Heart left ventricle (tissue), 13 donors: ENCODE measurements at regions not wholly inside any gene's neighbourhood (a gene's known extent, or its start where the extent isn't known, plus 50 kb on each side); places are given as distances from the start of the nearest gene placed in this dataset.

Experiments
- POLR2A ChIP-seq, 2 donors: fragments of 450-650 bp; IDR thresholded peaks; one replicate each; pipeline ENCODE4 v1.6.1; 2017; ENCODE audit warnings: antibody characterized with exemption in 2 of 2, mild to moderate bottlenecking in 2 of 2, moderate library complexity in 2 of 2
- TF ChIP-seq, protein P1 (sequence below), 12 donors: fragments of 200-600 bp; sonication (generic) in 4 of 12; IDR thresholded peaks; one replicate each; pipeline versions ENCODE4 v1.5.0 to v1.8.0; 2018 to 2022; ENCODE audit warnings: antibody characterized with exemption in 12 of 12, mild to moderate bottlenecking in 5 of 12
- donor health status: ischemic (EF 13 %, LVEDD 7.1; RV severe dilation, severe dysfunction).
- donor health status: DM: no; HTN: yes; CAD: no.
- donor health status: DM: no; HTN: no; CAD: no.
- donor health status: ischemic (EF 25% LVEDD 6.9; RV normal size, moderate dysfunction).
- donor health status: ischemic (EF 25% LVEDD 5.7; RV mildly dilated, moderate dysfunction).
- donor health status: ischemic (EF 35%, LVEDD 5.7; RV mildly dilated, moderate dysfunction).
- donor health status: nonischemic (EF 11% LVEDD 7.7; RV severe dilation, severe dysfunction).
- donor health status: DM: yes; HTN: yes; CAD: no.
- donor health status: PGD.
- donor health status: ischemic (EF 29% LVEDD 5.4; RV normal size, mild dysfunction).
- donor health status: nonischemic (EF 23%, LVEDD 6.1; RV moderate dilation, normal function).

DNA sequence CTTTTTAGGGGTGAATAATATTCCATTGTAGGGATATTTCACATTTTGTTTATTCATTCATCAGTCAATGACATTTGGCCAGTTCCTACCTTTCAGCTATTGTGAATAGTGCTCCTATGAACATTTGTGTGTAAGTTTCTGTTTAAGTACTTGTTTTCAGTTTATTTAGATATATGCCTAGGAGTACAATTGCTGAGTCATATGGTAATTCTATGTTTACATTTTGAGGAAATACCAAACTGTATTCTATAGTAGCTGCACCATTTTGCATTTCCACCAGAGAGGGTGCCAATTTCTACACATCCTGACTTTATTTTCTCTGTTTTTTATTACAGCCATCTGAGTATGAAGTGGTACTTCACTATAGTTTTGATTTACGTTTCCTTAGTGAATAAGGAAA lies 54.4 kb upstream of the ZNF236 start:
- TF ChIP-seq, protein P1, sequence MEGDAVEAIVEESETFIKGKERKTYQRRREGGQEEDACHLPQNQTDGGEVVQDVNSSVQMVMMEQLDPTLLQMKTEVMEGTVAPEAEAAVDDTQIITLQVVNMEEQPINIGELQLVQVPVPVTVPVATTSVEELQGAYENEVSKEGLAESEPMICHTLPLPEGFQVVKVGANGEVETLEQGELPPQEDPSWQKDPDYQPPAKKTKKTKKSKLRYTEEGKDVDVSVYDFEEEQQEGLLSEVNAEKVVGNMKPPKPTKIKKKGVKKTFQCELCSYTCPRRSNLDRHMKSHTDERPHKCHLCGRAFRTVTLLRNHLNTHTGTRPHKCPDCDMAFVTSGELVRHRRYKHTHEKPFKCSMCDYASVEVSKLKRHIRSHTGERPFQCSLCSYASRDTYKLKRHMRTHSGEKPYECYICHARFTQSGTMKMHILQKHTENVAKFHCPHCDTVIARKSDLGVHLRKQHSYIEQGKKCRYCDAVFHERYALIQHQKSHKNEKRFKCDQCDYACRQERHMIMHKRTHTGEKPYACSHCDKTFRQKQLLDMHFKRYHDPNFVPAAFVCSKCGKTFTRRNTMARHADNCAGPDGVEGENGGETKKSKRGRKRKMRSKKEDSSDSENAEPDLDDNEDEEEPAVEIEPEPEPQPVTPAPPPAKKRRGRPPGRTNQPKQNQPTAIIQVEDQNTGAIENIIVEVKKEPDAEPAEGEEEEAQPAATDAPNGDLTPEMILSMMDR (IDR thresholded peaks at IDR 0.05): no peak
- TF ChIP-seq POLR2A (IDR thresholded peaks at IDR 0.05): no peak
